SK-N-SH (cell line): ENCODE measurements at regions not wholly inside any gene's neighbourhood (a gene's known extent, or its start where the extent isn't known, plus 50 kb on each side); places are given as distances from the start of the nearest gene placed in this dataset.

Experiments used
- CTCF ChIA-PET: fragments of 300-600, 350-600 bp; formaldehyde crosslinking; extraction: SDS; loops from one replicate; lab custom pipeline; 2021; lab: Yijun Ruan, JAX
- POLR2A ChIA-PET: fragments of 350-600 bp; sonication (Branson Sonifier 250); formaldehyde crosslinking; extraction: SDS; loops from one replicate; lab custom pipeline; 2020; ENCODE audit warnings: antibody characterized with exemption, inconsistent platforms; lab: Yijun Ruan, JAX
- DNase-seq: peaks from one replicate; pipeline ENCODE4 v3.0.0; 2012
- H2AFZ ChIP-seq: fragments of 200-600 bp; sonication (generic); 2 replicates; pipeline ENCODE4 v1.8.1; 2016; ENCODE audit warnings: antibody characterized with exemption, mild to moderate bottlenecking, low read depth
- H3F3A ChIP-seq: fragments of 200-600 bp; sonication (generic); replicated peaks from 2 replicates; pipeline ENCODE3; 2016; ENCODE audit warnings: antibody characterized with exemption, mild to moderate bottlenecking; ENCODE audit not compliant: insufficient read depth
- H3K27ac ChIP-seq, 2 experiments: fragments of 200-500 bp in 1 of 2; fragments of 200-600 bp in 1 of 2; sonication (Bioruptor generic) in 1 of 2; sonication (generic), shearing (Covaris generic) in 1 of 2; 2 replicates each; pipeline versions ENCODE4 v1.5.1 to v1.6.1; 2014 to 2016; ENCODE audit warnings: low read depth in 2 of 2, inconsistent platforms in 1 of 2, low read length in 1 of 2, mild to moderate bottlenecking in 1 of 2, mixed read lengths in 1 of 2
- H3K27me3 ChIP-seq: fragments of 200-600 bp; sonication (generic), shearing (Covaris generic); 2 replicates; pipeline ENCODE4 v1.6.1; 2016; ENCODE audit warnings: mixed run types; ENCODE audit not compliant: insufficient read depth
- H3K36me3 ChIP-seq, 2 experiments: fragments of 200-500 bp in 1 of 2; fragments of 200-600 bp in 1 of 2; sonication (Bioruptor generic) in 1 of 2; sonication (generic) in 1 of 2; replicated peaks in 1 of 2; 2 replicates each; pipeline versions ENCODE3 to v1.5.1; 2014 to 2016; ENCODE audit warnings: low read length in 1 of 2, mild to moderate bottlenecking in 1 of 2; ENCODE audit not compliant: insufficient read depth in 2 of 2, control insufficient read depth in 1 of 2
- H3K4me1 ChIP-seq, 2 experiments: fragments of 200-500 bp in 1 of 2; fragments of 200-600 bp in 1 of 2; sonication (Bioruptor generic) in 1 of 2; sonication (generic), shearing (Covaris generic) in 1 of 2; 2 replicates each; pipeline versions ENCODE4 v1.5.1 to v1.6.1; 2014 to 2016; ENCODE audit warnings: low read depth in 1 of 2, low read length in 1 of 2, mixed run types in 1 of 2; ENCODE audit not compliant: insufficient read depth in 2 of 2, control insufficient read depth in 1 of 2
- H3K4me2 ChIP-seq: fragments of 200-600 bp; sonication (generic), shearing (Covaris generic); 2 replicates; pipeline ENCODE4 v1.6.1; 2017; ENCODE audit warnings: mixed run types
- H3K4me3 ChIP-seq, 2 experiments: fragments of 200-500 bp in 1 of 2; fragments of 200-600 bp in 1 of 2; sonication (Bioruptor generic) in 1 of 2; sonication (generic), shearing (Covaris generic) in 1 of 2; 2 replicates each; pipeline versions ENCODE4 v1.5.1 to v1.8.1; 2014 to 2016; ENCODE audit warnings: low read depth in 2 of 2, inconsistent platforms in 1 of 2, low read length in 1 of 2, mild to moderate bottlenecking in 1 of 2, mixed read lengths in 1 of 2, moderate library complexity in 1 of 2
- H3K79me2 ChIP-seq: fragments of 200-600 bp; sonication (generic); 2 replicates; pipeline ENCODE4 v1.8.1; 2017; ENCODE audit warnings: mild to moderate bottlenecking; ENCODE audit not compliant: insufficient read depth
- H3K9ac ChIP-seq: fragments of 200-600 bp; sonication (generic); 2 replicates; pipeline ENCODE4 v1.6.1; 2017; ENCODE audit warnings: mixed run types
- H3K9me2 ChIP-seq: fragments of 200-600 bp; sonication (generic); 2 replicates; pipeline ENCODE4 v1.6.1; 2017; ENCODE audit warnings: mixed run types
- H3K9me3 ChIP-seq: fragments of 200-600 bp; sonication (generic); 2 replicates; pipeline ENCODE4 v1.6.1; 2017; ENCODE audit warnings: mixed run types, mild to moderate bottlenecking, moderate library complexity
- H4K20me1 ChIP-seq: fragments of 200-600 bp; sonication (generic); 2 replicates; pipeline ENCODE4 v1.6.1; 2017; ENCODE audit warnings: mild to moderate bottlenecking, mixed run types; ENCODE audit not compliant: insufficient read depth
- ELF1 ChIP-seq: IDR thresholded peaks from 2 replicates; pipeline ENCODE4 v1.4.0; 2012
- EP300 ChIP-seq, 2 experiments: IDR thresholded peaks; 2 replicates each; pipeline versions ENCODE4 v1.4.0 to v1.6.1; 2012; ENCODE audit warnings: borderline replicate concordance in 1 of 2, low read depth in 1 of 2, low read length in 1 of 2
- FOXJ3 ChIP-seq: sonication (generic); formaldehyde crosslinking; IDR thresholded peaks from 2 replicates; pipeline ENCODE4 v1.5.1; 2020; ENCODE audit warnings: mild to moderate bottlenecking, missing genetic modification reagents
- FOXM1 ChIP-seq: IDR thresholded peaks from 2 replicates; pipeline ENCODE4 v1.4.0; 2012; ENCODE audit warnings: low read depth, mild to moderate bottlenecking
- GATA2 ChIP-seq: sonication (generic); formaldehyde crosslinking; IDR thresholded peaks from 2 replicates; pipeline ENCODE4 v1.5.0; 2020; ENCODE audit warnings: mild to moderate bottlenecking, missing genetic modification reagents
- JUND ChIP-seq: IDR thresholded peaks from 2 replicates; pipeline ENCODE4 v1.4.0; 2012
- MEF2A ChIP-seq: IDR thresholded peaks from 2 replicates; pipeline ENCODE4 v1.4.0; 2012; ENCODE audit warnings: low read depth, borderline replicate concordance
- MXI1 ChIP-seq: IDR thresholded peaks from 2 replicates; pipeline ENCODE4 v1.6.1; 2012; ENCODE audit warnings: mild to moderate bottlenecking, low read depth, low read length, improper control_type of control experiment
- NRF1 ChIP-seq: IDR thresholded peaks from 2 replicates; pipeline ENCODE4 v1.6.1; 2012; ENCODE audit warnings: low read depth, mild to moderate bottlenecking, low read length
- POLR2AphosphoS5 ChIP-seq: IDR thresholded peaks from 2 replicates; pipeline ENCODE4 v1.6.1; 2012; ENCODE audit warnings: low read depth, low read length
- RAD21 ChIP-seq: IDR thresholded peaks from 2 replicates; pipeline ENCODE4 v1.6.1; 2012; ENCODE audit warnings: mild to moderate bottlenecking, low read length
- RCOR1 ChIP-seq: fragments of 150-350 bp; IDR thresholded peaks from 2 replicates; pipeline ENCODE4 v1.6.1; 2017; ENCODE audit warnings: antibody characterized with exemption, low read length
- RXRA ChIP-seq: IDR thresholded peaks from 2 replicates; pipeline ENCODE4 v1.4.0; 2012; ENCODE audit warnings: low read depth, mild to moderate bottlenecking, borderline replicate concordance
- TAF1 ChIP-seq: IDR thresholded peaks from 2 replicates; pipeline ENCODE4 v1.6.1; 2012; ENCODE audit warnings: low read depth, mild to moderate bottlenecking, low read length, moderate library complexity, borderline replicate concordance
- TCF12 ChIP-seq: IDR thresholded peaks from 2 replicates; pipeline ENCODE4 v1.4.0; 2012
- YY1 ChIP-seq: IDR thresholded peaks from 2 replicates; pipeline ENCODE4 v1.4.0; 2012; ENCODE audit warnings: low read depth, mild to moderate bottlenecking
- WGBS: methylation state at CpG from one replicate; pipeline ENCODE4 v1.1.6; 2017; ENCODE audit warnings: low lambda C conversion rate; 5-methylcytosine and 5-hydroxymethylcytosine counted together
- TF ChIP-seq, protein P1 (sequence below): fragments of 150-350 bp; IDR thresholded peaks from 2 replicates; pipeline ENCODE4 v1.6.1; 2016; ENCODE audit warnings: mild to moderate bottlenecking, low read depth, low read length
- TF ChIP-seq, protein P2 (sequence below): fragments of 200-600 bp; sonication (generic); IDR thresholded peaks from 2 replicates; pipeline ENCODE4 v1.6.1; 2017; ENCODE audit warnings: antibody characterized with exemption, mild to moderate bottlenecking, moderate library complexity
- TF ChIP-seq, protein P3 (sequence below): fragments of 150-350 bp; IDR thresholded peaks from 2 replicates; pipeline ENCODE4 v1.6.1; 2017; ENCODE audit warnings: antibody characterized with exemption, low read length, low read depth, borderline replicate concordance

DNA sequence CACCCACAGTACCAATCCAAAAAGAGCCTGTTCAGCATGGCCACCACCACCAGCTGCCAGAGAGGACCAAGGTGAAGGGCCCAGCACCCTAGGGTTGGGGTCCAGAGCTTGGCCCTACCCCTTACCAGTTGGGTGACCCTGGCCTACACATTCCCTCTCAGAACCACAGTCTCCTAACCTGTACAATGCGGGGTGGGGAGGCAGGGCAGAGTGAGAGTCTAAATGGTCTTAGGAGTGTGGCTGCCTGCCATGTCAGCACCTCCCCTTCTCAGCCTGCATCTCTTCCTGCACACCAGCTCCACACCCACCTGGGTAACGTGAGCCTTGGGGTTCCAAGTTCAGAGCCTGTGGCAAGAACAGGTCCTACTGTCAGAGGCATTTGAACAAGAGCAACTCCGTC, 92.2 kb downstream of the C5orf15 start (continued):
- no peak for TF ChIP-seq TCF12
- no peak for TF ChIP-seq NRF1
- TF ChIP-seq YY1 = no peak
- no peak for TF ChIP-seq EP300 (IDR thresholded peaks at IDR 0.05; ENCODE audit: borderline replicate concordance in 1 of 2, low read depth in 1 of 2, low read length in 1 of 2)
- TF ChIP-seq POLR2AphosphoS5 = no peak
- no peak for TF ChIP-seq RAD21

DNA sequence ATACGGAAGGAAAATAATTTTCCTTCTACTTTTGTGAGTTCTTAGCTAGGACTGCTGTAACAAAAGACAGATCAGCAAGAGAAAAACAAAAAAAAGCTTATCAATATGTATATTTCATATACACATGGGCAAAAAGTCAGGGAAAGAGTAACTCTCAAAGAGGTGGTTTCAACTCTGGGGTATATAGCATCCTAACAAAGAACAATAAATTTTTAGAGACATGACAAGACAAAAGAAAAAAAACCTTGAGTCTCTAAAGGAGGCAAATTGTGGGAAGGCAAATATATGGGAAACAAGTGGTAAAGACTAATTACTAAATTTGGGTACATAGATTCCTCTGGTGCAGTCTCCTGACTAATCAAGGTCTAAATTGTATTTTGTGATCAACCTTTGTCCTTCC, 93.2 kb downstream of the C5orf15 start:
- H3K4me2 ChIP-seq = no peak overlapping the region
- CTCF ChIA-PET = no interaction called here
- no peak overlapping the region for H3K4me3 ChIP-seq
- H3K36me3 ChIP-seq = no peaks in the 10 kb centered on the region
- H3K27me3 ChIP-seq = no peaks in the 10 kb centered on the region; the same call in 1 of the 2 replicates
- H2AFZ ChIP-seq = no peak overlapping the region
- DNase-seq = no peak
- H3K9me2 ChIP-seq = no peaks in the 10 kb centered on the region
- 61% methylated on average over 1 of the region's 1 CpG for WGBS
- H3F3A ChIP-seq = no peaks in the 10 kb centered on the region
- no peak overlapping the region for H3K27ac ChIP-seq
- POLR2A ChIA-PET = no interaction called here
- peaks cover 7 to 13% of the 10 kb centered on the region in 2 experiments; a peak in 2 of 4 replicates for H3K4me1 ChIP-seq
- no peaks in the 10 kb centered on the region for H3K79me2 ChIP-seq
- no peaks in the 10 kb centered on the region for H3K9me3 ChIP-seq
- TF ChIP-seq, protein P1, sequence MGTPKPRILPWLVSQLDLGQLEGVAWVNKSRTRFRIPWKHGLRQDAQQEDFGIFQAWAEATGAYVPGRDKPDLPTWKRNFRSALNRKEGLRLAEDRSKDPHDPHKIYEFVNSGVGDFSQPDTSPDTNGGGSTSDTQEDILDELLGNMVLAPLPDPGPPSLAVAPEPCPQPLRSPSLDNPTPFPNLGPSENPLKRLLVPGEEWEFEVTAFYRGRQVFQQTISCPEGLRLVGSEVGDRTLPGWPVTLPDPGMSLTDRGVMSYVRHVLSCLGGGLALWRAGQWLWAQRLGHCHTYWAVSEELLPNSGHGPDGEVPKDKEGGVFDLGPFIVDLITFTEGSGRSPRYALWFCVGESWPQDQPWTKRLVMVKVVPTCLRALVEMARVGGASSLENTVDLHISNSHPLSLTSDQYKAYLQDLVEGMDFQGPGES = no peak
- no peak for TF ChIP-seq GATA2 (CRISPR knock-in tag)
- TF ChIP-seq RXRA = no peak
- TF ChIP-seq, protein P2, sequence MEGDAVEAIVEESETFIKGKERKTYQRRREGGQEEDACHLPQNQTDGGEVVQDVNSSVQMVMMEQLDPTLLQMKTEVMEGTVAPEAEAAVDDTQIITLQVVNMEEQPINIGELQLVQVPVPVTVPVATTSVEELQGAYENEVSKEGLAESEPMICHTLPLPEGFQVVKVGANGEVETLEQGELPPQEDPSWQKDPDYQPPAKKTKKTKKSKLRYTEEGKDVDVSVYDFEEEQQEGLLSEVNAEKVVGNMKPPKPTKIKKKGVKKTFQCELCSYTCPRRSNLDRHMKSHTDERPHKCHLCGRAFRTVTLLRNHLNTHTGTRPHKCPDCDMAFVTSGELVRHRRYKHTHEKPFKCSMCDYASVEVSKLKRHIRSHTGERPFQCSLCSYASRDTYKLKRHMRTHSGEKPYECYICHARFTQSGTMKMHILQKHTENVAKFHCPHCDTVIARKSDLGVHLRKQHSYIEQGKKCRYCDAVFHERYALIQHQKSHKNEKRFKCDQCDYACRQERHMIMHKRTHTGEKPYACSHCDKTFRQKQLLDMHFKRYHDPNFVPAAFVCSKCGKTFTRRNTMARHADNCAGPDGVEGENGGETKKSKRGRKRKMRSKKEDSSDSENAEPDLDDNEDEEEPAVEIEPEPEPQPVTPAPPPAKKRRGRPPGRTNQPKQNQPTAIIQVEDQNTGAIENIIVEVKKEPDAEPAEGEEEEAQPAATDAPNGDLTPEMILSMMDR = no peak
- TF ChIP-seq FOXJ3 (CRISPR knock-in tag) = no peak
- TF ChIP-seq FOXM1 = no peak
- no peak for TF ChIP-seq TCF12
- TF ChIP-seq TAF1 = no peak
- no peak for TF ChIP-seq NRF1
- TF ChIP-seq MXI1 = no peak
- no peak for TF ChIP-seq ELF1
- no peak for TF ChIP-seq JUND
- TF ChIP-seq MEF2A = no peak
- TF ChIP-seq, protein P3, sequence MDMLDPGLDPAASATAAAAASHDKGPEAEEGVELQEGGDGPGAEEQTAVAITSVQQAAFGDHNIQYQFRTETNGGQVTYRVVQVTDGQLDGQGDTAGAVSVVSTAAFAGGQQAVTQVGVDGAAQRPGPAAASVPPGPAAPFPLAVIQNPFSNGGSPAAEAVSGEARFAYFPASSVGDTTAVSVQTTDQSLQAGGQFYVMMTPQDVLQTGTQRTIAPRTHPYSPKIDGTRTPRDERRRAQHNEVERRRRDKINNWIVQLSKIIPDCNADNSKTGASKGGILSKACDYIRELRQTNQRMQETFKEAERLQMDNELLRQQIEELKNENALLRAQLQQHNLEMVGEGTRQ = no peak
- TF ChIP-seq RCOR1 = no peak
- no peak overlapping the region for H3K9ac ChIP-seq
- H4K20me1 ChIP-seq = no peaks in the 10 kb centered on the region
